Activated CD4-positive, alpha-beta T cell treated with anti-CD3 and anti-CD28 coated beads, Interleukin-2, amount 50 U/mL, for 16 hours (primary cell): ENCODE measurements at regions not wholly inside any gene's neighbourhood (a gene's known extent, or its start where the extent isn't known, plus 50 kb on each side); places are given as distances from the start of the nearest gene placed in this dataset.

Source experiments
- DNase-seq: peaks from one replicate; pipeline ENCODE4 v3.0.0-alpha.2; 2020

GRCh38 chr9:82332018-82332773 is 343.6 kb downstream of the SPATA31D1 start:
- no peak for DNase-seq

- no peak for DNase-seq
Measured at GRCh38 chr9:82332774-82333152, 344.2 kb downstream of the SPATA31D1 start.

GRCh38 chr9:82333671-82334070 is 345.1 kb downstream of the SPATA31D1 start:
- DNase-seq = no peak

- no peak for DNase-seq
Measured at GRCh38 chr9:82334286-82334685, 345.7 kb downstream of the SPATA31D1 start.

- no peak for DNase-seq
Measured at GRCh38 chr9:82337351-82337750, 348.8 kb downstream of the SPATA31D1 start.

GRCh38 chr9:82342046-82342445 is 353.5 kb downstream of the SPATA31D1 start:
- DNase-seq = no peak

- DNase-seq = no peak
Measured at GRCh38 chr9:82346040-82346439, 357.5 kb downstream of the SPATA31D1 start.

- no peak for DNase-seq
Measured at GRCh38 chr9:82353631-82354278, 365.2 kb downstream of the SPATA31D1 start.

GRCh38 chr9:82354279-82354659 is 365.7 kb downstream of the SPATA31D1 start:
- DNase-seq = no peak

- DNase-seq = no peak
Measured at GRCh38 chr9:82356131-82356530, 367.6 kb downstream of the SPATA31D1 start.

GRCh38 chr9:82356871-82357270 is 368.3 kb downstream of the SPATA31D1 start:
- DNase-seq = no peak

GRCh38 chr9:82363198-82363597 is 374.6 kb downstream of the SPATA31D1 start:
- DNase-seq = no peak

GRCh38 chr9:82363682-82364081 is 375.1 kb downstream of the SPATA31D1 start:
- no peak for DNase-seq

GRCh38 chr9:82367016-82367415 is 378.4 kb downstream of the SPATA31D1 start:
- DNase-seq = no peak

GRCh38 chr9:82367929-82368328 is 379.4 kb downstream of the SPATA31D1 start:
- DNase-seq = no peak

- no peak for DNase-seq
Measured at GRCh38 chr9:82369251-82369945, 380.8 kb downstream of the SPATA31D1 start.

- DNase-seq = no peak
Measured at GRCh38 chr9:82375041-82375440, 386.5 kb downstream of the SPATA31D1 start.

GRCh38 chr9:82376677-82377232 is 388.2 kb downstream of the SPATA31D1 start:
- no peak for DNase-seq

- no peak for DNase-seq
Measured at GRCh38 chr9:82382887-82383616, 394.5 kb downstream of the SPATA31D1 start.

GRCh38 chr9:82385633-82386032 is 397.1 kb downstream of the SPATA31D1 start:
- DNase-seq = no peak

- no peak for DNase-seq
Measured at GRCh38 chr9:82397534-82397933, 409.0 kb downstream of the SPATA31D1 start.

- DNase-seq = no peak
Measured at GRCh38 chr9:82404196-82404870, 415.8 kb downstream of the SPATA31D1 start.
